HG03159 (cell line): ENCODE measurements at regions not wholly inside any gene's neighbourhood (a gene's known extent, or its start where the extent isn't known, plus 50 kb on each side); places are given as distances from the start of the nearest gene placed in this dataset.

Experiments used
- ATAC-seq: cut with Tn5 transposase; IDR thresholded peaks from one replicate; pipeline ENCODE4 v1.9.1; 2021; ENCODE audit warnings: mild to moderate bottlenecking, moderate library complexity; ENCODE audit not compliant: unreplicated experiment

- peak; percentile 93 for ATAC-seq
Observed at GRCh38 chr2:23312996-23313606, 71.9 kb upstream of the KLHL29 start.

GRCh38 chr2:23314687-23315086, 70.3 kb upstream of the KLHL29 start:
- ATAC-seq: no peak

GRCh38 chr2:23320058-23320457, 64.9 kb upstream of the KLHL29 start:
- no peak for ATAC-seq

GRCh38 chr2:23321751-23322150, 63.2 kb upstream of the KLHL29 start:
- ATAC-seq: no peak

GRCh38 chr2:23322567-23323197, 62.3 kb upstream of the KLHL29 start:
- ATAC-seq: no peak

- ATAC-seq: no peak
Observed at GRCh38 chr2:23323198-23323916, 61.6 kb upstream of the KLHL29 start.

- no peak for ATAC-seq
Observed at GRCh38 chr2:23323917-23324680, 60.9 kb upstream of the KLHL29 start.

- ATAC-seq: no peak
Observed at GRCh38 chr2:23326330-23326729, 58.6 kb upstream of the KLHL29 start.

GRCh38 chr2:23327416-23327815, 57.6 kb upstream of the KLHL29 start:
- no peak for ATAC-seq

GRCh38 chr2:23327887-23328286, 57.1 kb upstream of the KLHL29 start:
- no peak for ATAC-seq

- no peak for ATAC-seq
Observed at GRCh38 chr2:23330214-23330613, 54.8 kb upstream of the KLHL29 start.
